ENCODE measurements at regions not wholly inside any gene's neighbourhood (a gene's known extent, or its start where the extent isn't known, plus 50 kb on each side); places are given as distances from the start of the nearest gene placed in this dataset.

GRCh38 chr4:184883024-184883423 lies 57.3 kb upstream of the ACSL1 start:
- WGBS, 2 experiments (ENCODE audit: extremely low coverage in 1 of 2, insufficient coverage in 1 of 2, insufficient read length in 1 of 2, insufficient replicate concordance in 2 of 2, low coverage in 1 of 2, low lambda C conversion rate in 2 of 2, missing lambda C conversion rate in 1 of 2) = 82% methylated on average over 6 of the region's 6 CpGs; no CpG with 5 or more reads in 1 of the 2 experiments
- no peak overlapping the region for H4K91ac ChIP-seq (replicated peaks; ENCODE audit: insufficient read length, low read length)
- H2AFZ ChIP-seq (ENCODE audit: low read length) = no peak overlapping the region
- no peaks in the 10 kb centered on the region for H3K4me1 ChIP-seq (replicated peaks in 1 of 4; ENCODE audit: control insufficient read depth in 3 of 4, insufficient read depth in 4 of 4, low read length in 3 of 4)
- no peak overlapping the region for H4K5ac ChIP-seq (ENCODE audit: insufficient read length, low read depth, low read length)
- H3K79me2 ChIP-seq (ENCODE audit: control insufficient read depth in 1 of 2, insufficient read depth in 2 of 2, low read length in 2 of 2) = no peaks in the 10 kb centered on the region
- no peak overlapping the region for H2BK5ac ChIP-seq (ENCODE audit: low read depth, low read length)
- FAIRE-seq = no peak
- no peak overlapping the region for H3K56ac ChIP-seq (replicated peaks; ENCODE audit: insufficient read length, low read depth, low read length)
- H4K20me1 ChIP-seq (replicated peaks in 1 of 2; ENCODE audit: control insufficient read depth in 1 of 2, insufficient read depth in 2 of 2, low read length in 2 of 2) = no peaks in the 10 kb centered on the region
- H3K4me2 ChIP-seq (ENCODE audit: insufficient read depth in 1 of 2, low read depth in 2 of 2, low read length in 2 of 2) = no peak overlapping the region
- no peak overlapping the region for H3K23ac ChIP-seq (ENCODE audit: insufficient read length)
- H3K36me3 ChIP-seq (ENCODE audit: control insufficient read depth in 2 of 4, insufficient read depth in 4 of 4, low read length in 3 of 4) = no peaks in the 10 kb centered on the region
- CTCF ChIA-PET (ENCODE audit: partially characterized antibody) = interaction anchor here (0.8 to 1.1 kb wide), 2 partner anchors 70 to 116 kb away, joined by 3 to 4 read pairs; no protein-coding TSS in a partner anchor
- H2BK120ac ChIP-seq (replicated peaks; ENCODE audit: low read depth, low read length) = no peak overlapping the region
- no peaks in the 10 kb centered on the region for H3K23me2 ChIP-seq (ENCODE audit: low read depth, low read length)
- no peak for DNase-seq (ENCODE audit: low read depth in 1 of 2, low spot score in 2 of 2)
- H3K9ac ChIP-seq (replicated peaks in 1 of 4; ENCODE audit: extremely low read depth in 1 of 4, low read depth in 3 of 4, low read length in 3 of 4) = no peak overlapping the region
- no peaks in the 10 kb centered on the region for H3K79me1 ChIP-seq (ENCODE audit: low read depth, low read length)
- no peak overlapping the region for H3K14ac ChIP-seq (ENCODE audit: insufficient read length)
- no peak overlapping the region for H2BK20ac ChIP-seq (ENCODE audit: low read length)
- no peak overlapping the region for H3K27ac ChIP-seq (ENCODE audit: low read depth, low read length)
- no peak overlapping the region for H3K4ac ChIP-seq (replicated peaks; ENCODE audit: insufficient read length, low read depth, low read length)
- no peaks in the 10 kb centered on the region for H3K27me3 ChIP-seq (replicated peaks in 1 of 4; ENCODE audit: control insufficient read depth in 3 of 4, extremely low read depth in 1 of 4, insufficient read depth in 3 of 4, low read length in 3 of 4)
- no peak for TF ChIP-seq EGR1 (IDR thresholded peaks at IDR 0.05; ENCODE audit: borderline replicate concordance, low read depth, low read length)
- TF ChIP-seq SAP30 (IDR thresholded peaks at IDR 0.05; ENCODE audit: insufficient read depth, insufficient replicate concordance, low read length) = no peak
- TF ChIP-seq CREB1 (IDR thresholded peaks at IDR 0.05) = no peak
- no peak overlapping the region for H3K4me3 ChIP-seq (ENCODE audit: extremely low read depth in 1 of 4, insufficient read depth in 2 of 4, low read depth in 3 of 4, low read length in 4 of 4)
- H2BK15ac ChIP-seq (ENCODE audit: low read length) = no peak overlapping the region
- POLR2A ChIA-PET (ENCODE audit: partially characterized antibody) = no interaction called here
- no peak overlapping the region for H3K18ac ChIP-seq (ENCODE audit: extremely low read depth, low read length)
- H2AK5ac ChIP-seq (ENCODE audit: low read depth, low read length) = no peak overlapping the region
- H2BK12ac ChIP-seq (ENCODE audit: low read depth, low read length) = no peak overlapping the region
- H4K8ac ChIP-seq (ENCODE audit: extremely low read depth, insufficient read depth, low read length) = no peak overlapping the region
- H3K9me3 ChIP-seq (ENCODE audit: insufficient read depth in 2 of 2, low read depth in 1 of 2, low read length in 1 of 2) = no peaks in the 10 kb centered on the region

Data from H1 (cell line).